GM12892 (cell line): ENCODE measurements at regions not wholly inside any gene's neighbourhood (a gene's known extent, or its start where the extent isn't known, plus 50 kb on each side); places are given as distances from the start of the nearest gene placed in this dataset.

ENCODE experiments used
- DNase-seq: peaks from one replicate; pipeline ENCODE4 v3.0.0; 2011; ENCODE audit not compliant: insufficient read length
- FAIRE-seq: peaks from 2 replicates; lab custom pipeline; 2011; peaks lifted over from hg19 to GRCh38; lab: Jason Lieb, UNC
- POLR2A ChIP-seq: IDR thresholded peaks from 2 replicates; pipeline ENCODE4 v1.6.1; 2011; ENCODE audit warnings: low read depth, low read length, control low read depth
- POLR2AphosphoS5 ChIP-seq: IDR thresholded peaks from 2 replicates; pipeline ENCODE4 v1.6.1; 2011; ENCODE audit warnings: low read depth, low read length, control low read depth
- TAF1 ChIP-seq: IDR thresholded peaks from 2 replicates; pipeline ENCODE4 v1.6.1; 2011; ENCODE audit warnings: low read depth, mild to moderate bottlenecking, control low read depth, low read length, borderline replicate concordance

DNA sequence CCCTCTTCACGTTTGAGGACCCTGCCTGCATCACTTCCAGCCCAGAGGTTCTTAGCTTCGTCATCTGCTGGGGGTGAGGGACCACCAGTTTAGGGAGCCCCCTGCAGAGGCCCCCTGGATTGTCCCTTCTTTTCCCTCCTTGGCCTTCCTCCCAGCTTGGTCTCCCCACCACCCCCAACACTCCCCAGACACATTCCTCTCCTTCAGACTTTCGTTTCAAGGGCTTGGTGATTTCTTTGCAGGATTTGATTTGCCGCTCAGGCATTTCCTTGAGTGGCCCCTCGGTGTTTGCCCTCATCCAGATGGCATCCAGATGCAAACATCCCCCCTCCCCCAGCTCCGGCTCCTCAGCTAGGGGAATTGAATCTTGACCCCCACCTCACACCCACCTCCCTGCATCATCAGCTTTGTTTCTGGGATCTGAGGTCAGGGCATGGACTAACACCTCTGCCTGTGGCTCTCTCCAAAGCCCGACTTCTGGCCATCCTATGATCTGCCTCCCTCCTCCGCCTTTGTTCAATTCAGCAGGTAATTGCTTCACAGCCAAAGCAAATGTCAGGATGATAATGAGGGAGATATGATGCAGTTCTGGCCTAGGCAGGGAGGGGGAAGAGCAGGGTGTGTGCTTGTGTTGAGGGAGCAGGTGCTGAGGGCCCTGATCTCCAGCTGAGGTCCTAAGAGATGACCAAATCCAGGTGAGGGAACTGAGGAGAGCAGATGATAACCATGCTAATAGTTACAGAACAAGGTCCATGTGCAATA, 141.5 kb downstream of the VEGFA start:
- DNase-seq, result no peak
- no peak for FAIRE-seq
- TF ChIP-seq POLR2A (no peak), TAF1 (no peak), POLR2AphosphoS5 (no peak)

DNA sequence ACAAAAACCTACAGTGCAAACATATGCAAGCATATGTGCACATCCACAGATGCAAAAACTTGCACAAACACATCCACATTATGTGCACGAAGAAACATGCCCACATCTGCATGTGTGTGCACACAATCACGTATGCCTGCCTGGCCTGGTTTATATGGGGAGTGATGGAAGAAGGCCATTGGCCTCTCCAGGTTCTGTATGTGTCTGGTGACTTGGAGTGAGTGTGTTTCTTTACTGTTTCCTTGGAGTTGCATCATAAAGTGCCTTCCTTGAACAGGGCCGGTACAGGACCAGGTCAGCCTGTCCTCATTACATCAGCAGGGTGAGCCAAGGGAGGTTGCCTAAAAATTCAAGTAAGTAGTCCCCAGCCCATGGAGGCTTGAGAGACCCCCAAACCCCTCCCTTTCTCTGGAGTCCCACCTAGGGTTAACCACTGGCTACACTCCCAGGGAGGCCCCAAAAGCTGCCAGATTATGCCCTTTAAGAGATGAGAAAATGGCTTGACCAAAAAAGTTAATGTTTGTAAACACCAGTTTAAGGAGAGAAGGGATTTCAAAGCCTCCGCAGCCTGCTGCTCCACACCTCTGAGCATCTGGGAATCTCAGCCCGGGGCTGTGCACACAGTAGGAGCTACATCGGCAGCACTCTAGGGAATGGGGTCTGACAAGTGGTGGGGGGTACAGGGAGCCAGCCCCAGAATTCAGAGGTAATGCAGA, 140.8 kb downstream of the VEGFA start:
- DNase-seq (no peak), FAIRE-seq (no peak)
- no peak for TF ChIP-seq TAF1
- TF ChIP-seq POLR2AphosphoS5, result no peak
- no peak for TF ChIP-seq POLR2A

DNA sequence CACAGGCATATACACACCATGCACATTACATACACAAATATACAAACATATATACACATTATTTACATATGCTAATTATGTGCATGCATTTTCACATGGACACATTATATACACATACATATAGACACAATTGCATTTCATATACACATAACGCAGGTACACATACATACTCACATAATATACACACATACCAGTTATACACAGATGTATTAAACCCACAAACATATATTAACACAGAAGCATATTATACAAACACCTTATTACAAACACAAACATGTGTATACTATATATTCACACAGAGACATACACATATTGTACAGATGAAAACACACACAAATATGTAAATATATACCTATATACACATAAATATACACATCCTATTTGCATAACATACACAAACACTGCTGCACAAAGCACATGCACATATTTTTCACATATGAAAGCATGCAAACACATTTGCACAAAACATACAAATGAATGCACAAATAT, 140.2 kb downstream of the VEGFA start:
- TF ChIP-seq TAF1 (no peak), POLR2AphosphoS5 (no peak), POLR2A (no peak)
- DNase-seq, result no peak
- FAIRE-seq, result no peak

DNA sequence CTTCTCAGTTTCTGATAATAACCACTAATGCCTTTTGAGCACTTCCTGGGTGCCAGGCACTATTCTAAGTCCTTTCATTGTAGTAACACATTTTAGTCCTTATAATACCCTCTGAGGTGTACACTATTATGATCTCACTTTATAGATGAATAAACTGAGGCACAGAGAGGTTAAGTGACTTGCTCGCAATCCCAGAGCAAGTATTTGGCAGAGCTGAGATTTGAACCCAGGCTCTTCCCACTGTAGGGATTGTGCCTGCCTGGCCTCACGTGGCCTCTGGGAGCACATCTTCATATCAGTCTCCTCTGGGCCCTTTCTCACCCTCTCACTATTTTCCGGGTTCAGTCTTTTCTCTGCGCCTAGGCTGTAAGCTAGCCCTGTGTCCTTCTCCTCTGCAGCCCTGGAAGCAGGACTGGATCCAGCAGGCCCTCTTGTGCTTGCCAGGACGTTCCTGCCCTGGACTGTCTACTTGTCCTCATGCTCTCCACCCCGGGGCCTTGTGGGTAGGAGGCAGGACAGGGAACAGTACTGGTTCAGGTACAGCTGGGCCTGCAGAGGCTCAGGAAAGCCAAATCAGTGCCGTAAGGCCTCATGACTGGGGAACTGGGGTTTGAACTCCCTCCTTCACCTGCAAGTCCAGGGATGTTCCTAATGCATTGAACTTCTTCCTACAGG, 139.6 kb downstream of the VEGFA start:
- FAIRE-seq, result no peak
- no peak for DNase-seq
- TF ChIP-seq POLR2AphosphoS5, result no peak
- no peak for TF ChIP-seq TAF1
- no peak for TF ChIP-seq POLR2A

DNA sequence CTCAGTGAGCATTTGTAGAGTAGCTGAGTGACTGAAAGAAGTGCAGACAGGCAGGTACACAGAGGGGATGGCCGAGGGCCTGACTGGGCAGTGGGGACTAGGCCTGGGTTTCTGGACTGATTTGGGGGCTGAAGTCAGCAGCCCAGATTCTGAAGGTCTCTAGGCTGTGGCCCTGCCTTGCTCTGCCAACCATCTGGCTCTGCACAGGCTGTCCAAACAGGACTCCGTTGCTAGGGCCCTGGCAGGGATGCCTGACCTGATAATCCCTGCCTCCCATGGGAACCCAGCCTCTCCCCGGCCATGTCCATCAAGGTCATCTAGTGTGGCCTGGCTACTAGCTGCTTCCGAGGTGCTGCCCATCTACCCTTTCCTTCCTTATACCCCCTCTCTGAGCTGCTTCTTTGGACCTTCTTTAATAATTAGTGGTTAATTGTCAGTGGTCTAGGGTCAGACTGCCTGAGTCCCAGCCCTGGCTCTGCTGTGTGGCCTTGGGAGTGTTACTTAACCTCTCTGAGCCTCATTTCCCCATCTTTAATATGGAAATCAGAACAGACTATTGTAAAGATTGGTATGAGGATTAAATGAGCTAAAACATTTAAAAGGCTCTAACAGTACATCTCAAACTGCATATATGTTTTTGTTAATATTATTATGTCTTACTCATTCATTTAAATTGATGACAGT, 137.9 kb downstream of the VEGFA start:
- no peak for FAIRE-seq
- DNase-seq, result no peak
- TF ChIP-seq POLR2A, result no peak
- TF ChIP-seq POLR2AphosphoS5, result no peak
- TF ChIP-seq TAF1, result no peak

DNA sequence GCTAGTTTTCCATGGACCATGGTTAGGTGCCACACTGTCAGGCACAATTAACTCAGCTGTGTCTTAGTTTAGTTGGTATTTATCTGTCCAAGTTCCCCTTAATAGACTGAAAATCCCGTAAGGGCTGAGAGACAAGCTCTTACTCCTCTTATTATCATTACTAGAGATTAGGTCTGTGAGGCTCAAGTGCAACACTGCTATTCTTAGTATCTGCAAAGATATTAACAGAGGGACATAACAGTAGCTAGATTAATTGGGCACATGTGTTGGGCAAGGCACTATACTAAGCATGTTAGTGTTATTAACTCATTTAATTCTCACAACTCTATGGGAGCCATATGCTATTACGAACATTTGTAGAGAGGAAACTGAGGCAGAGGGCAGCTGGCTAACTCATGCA, 137.3 kb downstream of the VEGFA start:
- FAIRE-seq, result no peak
- no peak for TF ChIP-seq TAF1
- TF ChIP-seq POLR2A, result no peak
- TF ChIP-seq POLR2AphosphoS5, result no peak
- DNase-seq, result no peak

DNA sequence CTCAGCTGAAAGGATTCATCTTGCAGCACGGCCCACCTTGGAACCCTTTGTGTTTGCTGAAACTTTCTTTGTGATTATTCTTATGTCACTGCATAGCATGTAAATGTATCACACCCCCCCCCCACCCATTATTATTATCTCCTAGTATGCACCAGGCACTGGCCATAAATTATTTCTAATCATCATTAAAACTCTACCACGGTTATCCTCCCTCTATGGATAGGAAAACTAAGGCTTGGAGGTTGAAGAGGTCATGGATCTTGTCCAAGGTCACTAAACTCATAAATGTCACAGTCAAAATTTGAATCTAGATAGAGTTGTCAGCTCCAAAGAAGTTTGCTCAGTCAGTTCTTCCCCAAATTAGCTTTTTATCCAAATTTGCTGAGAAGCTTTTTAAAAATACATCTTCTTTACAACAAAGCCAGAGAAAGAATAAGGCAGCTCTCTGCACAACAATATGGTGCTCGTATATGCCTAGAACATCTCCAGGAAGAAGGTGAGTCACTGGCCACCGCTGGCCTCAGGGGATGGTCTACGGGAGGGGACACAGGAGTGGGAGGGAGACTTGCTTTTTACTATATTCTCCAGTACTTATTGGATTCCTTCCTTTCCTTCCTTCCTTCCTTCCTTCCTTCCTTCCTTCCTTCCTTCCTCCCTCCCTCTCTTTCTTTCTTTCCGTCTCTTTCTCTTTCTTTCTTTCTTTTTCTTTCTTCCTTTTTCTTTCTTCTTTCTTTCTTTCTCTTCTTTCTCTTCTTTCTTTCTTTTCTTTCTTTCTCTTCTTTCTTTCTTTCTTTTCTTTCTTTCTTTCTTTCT, 134.5 kb downstream of the VEGFA start:
- DNase-seq, result no peak
- TF ChIP-seq POLR2AphosphoS5 (no peak), POLR2A (no peak), TAF1 (no peak)
- FAIRE-seq, result no peak

DNA sequence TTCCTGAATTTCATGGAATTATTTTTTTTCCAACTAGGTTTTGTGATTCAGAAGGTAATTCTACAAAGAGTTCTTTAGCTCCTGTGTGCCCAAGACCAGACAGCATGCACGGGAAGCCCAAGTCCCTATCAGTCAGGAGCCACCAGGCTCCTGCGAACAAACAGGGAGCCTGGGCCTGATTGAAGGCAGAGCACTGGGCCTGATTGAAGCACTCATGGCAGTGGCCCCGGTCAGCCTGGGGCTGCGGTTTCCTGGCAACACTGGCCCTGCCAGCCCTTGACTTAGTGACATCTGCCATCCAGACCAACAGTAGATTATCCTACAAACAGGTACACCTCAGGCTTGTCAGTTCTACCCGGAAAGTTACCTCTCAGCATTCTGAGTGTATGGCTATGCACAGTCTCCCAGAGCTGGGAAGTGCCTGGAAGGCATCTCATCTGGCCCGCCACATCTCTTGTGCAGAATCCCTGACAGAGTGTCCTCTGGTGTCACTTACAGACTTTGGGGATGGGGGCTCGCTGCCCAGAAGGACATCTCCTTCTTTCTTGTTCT, 133.8 kb downstream of the VEGFA start:
- TF ChIP-seq TAF1, result no peak
- TF ChIP-seq POLR2A, result no peak
- TF ChIP-seq POLR2AphosphoS5, result no peak
- FAIRE-seq, result no peak
- no peak for DNase-seq

DNA sequence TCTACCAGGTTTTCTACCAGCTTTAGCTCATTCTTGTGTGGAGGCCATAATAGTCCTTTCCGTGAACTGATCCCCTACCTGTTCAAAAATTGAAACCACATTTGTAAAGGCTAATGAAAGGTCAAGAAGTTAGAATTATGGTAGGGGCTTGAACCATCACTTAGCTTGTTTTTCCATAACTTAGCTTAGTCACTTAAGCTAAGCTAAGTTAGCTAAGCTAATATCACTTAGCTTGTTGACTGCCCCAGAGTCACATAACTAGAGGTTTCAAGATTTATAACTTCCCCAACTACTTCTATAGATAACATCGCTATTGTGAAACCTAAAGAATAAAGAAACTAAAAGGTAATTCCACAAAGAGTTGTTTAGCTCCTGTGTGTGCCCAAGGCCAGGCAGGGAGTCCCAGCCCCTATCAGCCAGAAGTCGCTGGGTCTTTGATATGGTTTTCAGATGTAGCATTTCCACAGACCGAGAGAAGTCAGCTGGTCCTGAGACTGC, 131.8 kb downstream of the VEGFA start:
- FAIRE-seq, result no peak

DNA sequence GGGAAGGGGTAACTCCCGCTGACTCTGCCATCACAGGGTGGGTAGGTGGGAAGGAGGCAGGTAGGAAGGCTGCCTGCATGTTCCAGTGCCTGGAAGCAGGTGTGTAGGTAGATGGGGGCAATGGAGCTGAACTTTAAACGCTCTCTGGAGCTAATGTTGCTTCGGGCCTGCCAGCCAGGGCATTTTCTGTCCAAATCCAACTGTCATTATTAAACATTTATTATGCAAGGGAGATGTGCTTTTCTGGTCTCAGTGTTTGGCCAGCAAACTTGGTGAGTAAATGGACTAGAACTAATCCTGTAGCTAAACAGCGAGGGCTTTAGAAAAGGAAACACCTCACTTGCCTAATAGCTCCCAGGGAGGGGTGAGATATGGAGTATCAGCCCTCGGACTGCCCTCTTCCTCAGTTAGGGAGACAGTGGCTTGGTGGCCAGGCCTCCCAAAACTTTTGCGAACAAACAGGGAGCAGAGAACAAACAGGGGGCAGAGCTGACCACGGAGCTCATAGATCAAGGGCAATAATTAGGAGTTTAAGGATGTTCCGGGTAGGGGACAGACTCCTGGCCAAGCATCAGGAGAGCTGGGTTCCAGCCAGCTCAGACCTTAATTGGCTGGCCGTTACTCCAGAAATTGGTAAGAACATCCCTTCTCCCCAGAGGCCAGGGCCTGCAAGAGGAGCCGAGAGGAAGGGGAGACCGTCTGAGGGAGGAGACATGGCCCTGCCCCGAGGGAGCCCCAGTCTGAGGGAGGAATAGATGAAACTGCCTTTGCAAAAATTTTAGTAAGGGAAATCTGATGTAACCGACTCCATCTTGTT, 131.1 kb downstream of the VEGFA start:
- FAIRE-seq, result no peak

More for the DNA sequence above, 131.8 kb downstream of the VEGFA start:
- DNase-seq, result no peak
- TF ChIP-seq TAF1, result no peak
- TF ChIP-seq POLR2A, result no peak
- TF ChIP-seq POLR2AphosphoS5, result no peak

More for the DNA sequence above, 131.1 kb downstream of the VEGFA start:
- TF ChIP-seq POLR2A (no peak), POLR2AphosphoS5 (no peak), TAF1 (no peak)
- no peak for DNase-seq
